GM19372 (cell line): ENCODE measurements at regions not wholly inside any gene's neighbourhood (a gene's known extent, or its start where the extent isn't known, plus 50 kb on each side); places are given as distances from the start of the nearest gene placed in this dataset.

Experiments used
- ATAC-seq: cut with Tn5 transposase; IDR thresholded peaks from one replicate; pipeline ENCODE4 v1.9.1; 2021; ENCODE audit warnings: mild to moderate bottlenecking, low read depth, moderate library complexity; ENCODE audit not compliant: unreplicated experiment

DNA sequence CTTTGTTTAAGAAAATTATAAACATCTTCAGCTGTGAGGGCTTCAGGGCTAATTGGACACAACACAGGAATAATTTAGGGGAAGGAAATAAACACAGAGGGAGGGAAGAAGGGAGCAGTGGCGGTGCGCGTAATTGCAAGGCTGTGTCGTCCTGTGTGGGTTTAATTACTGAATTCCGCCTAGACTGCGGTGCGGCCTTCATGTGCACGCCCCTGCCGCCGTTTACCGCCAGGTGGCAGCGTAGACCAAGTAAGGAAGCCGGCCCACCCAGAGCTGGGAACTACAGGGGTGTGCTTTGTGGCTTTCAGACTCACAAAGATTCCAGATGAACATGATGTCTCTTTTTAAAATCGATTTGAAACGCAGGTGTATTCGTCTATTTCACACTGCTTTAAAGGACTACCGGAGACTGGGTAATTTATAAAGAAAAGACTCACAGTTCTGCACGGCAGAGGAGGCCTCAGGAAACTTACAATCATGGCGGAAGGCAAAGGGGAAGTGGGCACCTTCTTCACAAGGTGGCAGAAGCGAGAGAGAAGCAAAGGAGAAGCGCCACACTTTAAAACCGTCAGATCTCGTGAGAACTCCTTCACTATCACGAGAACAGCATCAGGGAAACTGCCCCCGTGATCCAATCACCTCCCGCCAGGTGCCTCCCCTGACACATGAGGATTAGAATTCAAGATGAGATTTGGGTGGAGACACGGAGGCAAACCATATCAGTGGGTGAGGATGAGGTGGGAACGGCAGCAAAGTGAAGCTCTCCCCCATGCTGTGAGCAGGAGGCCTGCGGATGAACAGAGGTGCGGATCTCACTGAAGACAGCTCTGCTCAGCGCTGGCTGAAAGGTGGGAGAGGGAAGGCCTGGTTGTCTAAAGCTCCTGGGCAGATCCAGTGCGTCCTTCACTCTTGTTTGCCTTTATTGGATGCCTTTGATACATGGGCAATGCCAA is 222.0 kb upstream of the PDE10A start:
- peak; percentile 100 for ATAC-seq

DNA sequence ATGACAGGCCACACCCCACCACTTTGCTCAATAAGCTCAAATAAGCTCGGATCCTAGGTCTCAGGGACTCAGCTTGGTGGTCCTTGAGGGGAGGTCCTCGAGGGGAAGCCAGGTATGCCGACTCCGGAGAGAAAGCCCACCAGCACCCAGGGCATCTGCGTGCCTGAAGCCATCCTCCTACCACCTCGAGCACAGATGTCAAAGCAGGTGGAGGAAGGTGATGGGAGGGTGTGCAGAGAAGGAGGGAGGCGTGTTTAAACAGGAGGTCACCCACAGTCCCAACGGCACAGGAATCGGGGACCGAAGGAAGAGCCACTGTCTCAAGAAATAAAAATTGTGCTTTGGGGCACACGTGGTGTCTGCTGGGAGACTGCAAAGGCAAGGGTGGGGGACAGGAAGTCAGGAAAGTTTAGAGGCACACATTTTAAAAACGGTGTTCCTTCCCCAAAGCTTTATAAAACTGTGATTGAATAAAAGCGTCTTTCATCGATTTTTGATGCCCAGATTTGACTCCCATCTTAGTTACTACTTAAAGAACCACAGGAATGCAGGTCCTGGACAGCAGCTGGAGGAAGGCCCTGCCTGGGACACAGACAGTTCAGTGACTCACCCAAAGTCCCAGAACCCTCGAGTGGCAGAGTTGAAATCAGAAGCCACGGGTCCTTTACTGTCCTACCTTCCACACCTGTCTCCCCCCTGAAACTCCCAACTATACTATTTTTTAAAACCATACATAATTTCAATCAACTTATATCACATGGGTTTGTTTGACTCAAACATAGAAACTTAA is 221.0 kb upstream of the PDE10A start:
- no peak for ATAC-seq

- ATAC-seq = no peak
Observed at GRCh38 chr6:165881806-165882205, 218.8 kb upstream of the PDE10A start.

- ATAC-seq = no peak
Observed at GRCh38 chr6:165880686-165881085, 217.6 kb upstream of the PDE10A start.

DNA sequence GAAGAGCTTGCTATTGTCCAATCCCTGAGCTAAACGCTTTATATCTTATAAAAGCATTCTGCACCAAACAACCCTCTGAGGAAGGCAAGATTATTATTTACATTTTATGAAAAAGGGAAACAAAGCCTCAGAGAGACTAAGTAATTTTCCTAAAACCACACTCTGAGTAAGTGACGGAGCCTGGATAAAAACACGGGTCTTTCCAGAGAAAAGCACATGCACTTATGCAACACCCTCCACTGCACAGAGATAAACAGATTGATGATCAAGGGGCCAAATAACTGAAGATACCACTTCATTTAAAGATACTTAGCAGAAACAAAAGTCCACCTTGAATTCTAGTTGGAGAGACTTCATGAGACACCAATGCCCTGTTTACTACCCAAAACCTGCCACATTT is 214.7 kb upstream of the PDE10A start:
- no peak for ATAC-seq

GRCh38 chr6:165877192-165877591 is 214.2 kb upstream of the PDE10A start:
- ATAC-seq = no peak

- ATAC-seq = no peak
Observed at GRCh38 chr6:165876588-165876987, 213.5 kb upstream of the PDE10A start.

DNA sequence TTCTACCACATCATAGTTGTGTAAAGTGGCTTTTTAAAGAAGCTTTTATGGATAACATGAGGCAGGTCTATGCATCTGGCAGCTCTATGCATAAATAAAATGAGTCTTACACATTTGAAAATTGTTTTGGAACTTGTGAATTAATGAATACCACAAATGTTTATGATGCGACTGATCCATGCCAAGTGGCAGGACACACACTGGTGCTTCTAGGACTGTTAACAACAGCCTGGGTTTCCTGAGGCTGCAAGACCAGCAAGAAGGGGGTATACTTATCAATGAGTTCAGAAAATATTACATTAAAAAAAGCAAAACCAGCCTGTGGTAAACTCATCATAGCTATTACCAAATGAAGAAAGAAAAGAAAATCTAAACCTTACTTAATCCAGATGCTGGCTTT is 212.9 kb upstream of the PDE10A start:
- no peak for ATAC-seq

- no peak for ATAC-seq
Observed at GRCh38 chr6:165873976-165874375, 210.9 kb upstream of the PDE10A start.

DNA sequence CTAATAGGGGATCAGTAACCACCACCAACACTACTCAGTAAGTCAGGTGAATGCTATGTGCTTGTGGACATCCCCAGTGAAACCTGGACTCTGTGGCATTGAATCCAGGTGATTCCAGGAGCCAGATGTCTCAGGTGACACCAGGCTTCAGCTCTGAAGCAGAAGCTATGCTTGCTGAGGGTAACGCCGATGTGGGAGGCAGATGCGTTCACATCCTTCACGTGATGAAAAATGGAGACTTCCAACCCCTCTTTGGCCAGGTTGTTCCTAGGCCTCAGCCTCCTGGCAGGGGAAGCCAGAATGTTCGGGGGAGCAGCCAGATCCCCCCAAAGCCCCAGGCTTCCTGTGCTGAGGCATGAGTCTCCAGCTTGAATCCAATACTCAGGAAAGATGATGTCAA is 209.8 kb upstream of the PDE10A start:
- ATAC-seq = no peak

DNA sequence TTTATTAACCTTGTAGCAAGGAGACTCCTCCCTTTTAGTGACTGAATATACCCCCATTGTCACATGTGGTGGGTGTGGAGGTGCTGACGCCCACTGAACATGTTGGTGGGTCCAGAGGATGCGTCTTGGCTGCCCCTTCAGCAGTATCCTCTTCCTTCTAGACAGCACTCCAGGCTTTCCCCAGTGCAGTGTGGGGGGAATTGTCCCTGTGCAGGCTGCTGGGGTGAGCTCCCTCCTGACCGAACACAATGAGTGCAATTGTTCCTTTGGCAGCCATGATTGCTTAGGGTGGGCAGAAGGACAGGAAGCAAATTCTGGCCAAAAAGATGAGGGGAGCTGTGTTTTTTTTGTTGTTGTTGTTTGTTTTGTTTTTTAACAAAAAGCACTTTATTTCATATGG is 209.3 kb upstream of the PDE10A start:
- ATAC-seq = no peak

DNA sequence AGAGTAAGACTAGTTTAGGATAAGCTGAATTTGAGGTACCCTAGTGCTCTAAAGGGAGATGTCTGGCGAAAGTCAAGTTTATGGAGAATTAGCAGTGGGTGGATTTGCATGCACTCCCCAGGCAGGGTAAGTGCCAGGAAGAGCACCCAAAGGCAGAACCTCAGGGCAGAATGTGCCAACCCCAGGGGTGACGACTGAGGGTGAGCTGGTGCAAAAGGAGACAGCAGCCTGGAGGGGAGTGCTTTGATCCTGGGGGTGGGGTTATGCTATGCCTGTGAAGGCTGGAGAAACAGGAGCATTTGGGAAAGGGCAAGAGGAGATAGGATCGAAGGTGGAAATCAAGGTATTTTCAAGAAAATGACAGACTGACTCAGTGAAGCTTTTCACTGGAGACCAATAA is 208.5 kb upstream of the PDE10A start:
- ATAC-seq = no peak

DNA sequence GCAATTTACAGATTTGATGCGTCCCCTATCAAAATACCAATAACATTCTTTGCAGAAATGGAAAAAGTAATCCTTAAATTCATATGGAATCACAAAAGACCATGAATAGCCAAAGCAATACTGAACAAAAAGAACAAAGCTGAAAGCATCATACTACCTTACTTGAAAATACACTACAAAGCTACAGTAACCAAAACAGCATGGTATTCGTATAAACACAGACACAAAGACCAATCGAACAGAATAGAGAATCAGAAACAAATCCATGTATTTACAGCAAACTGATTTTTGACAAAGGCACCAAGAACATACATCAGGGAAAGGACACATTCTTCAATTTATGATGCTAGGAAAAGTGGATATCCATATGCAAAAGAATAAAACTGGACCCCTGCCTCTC is 206.5 kb upstream of the PDE10A start:
- no peak for ATAC-seq

DNA sequence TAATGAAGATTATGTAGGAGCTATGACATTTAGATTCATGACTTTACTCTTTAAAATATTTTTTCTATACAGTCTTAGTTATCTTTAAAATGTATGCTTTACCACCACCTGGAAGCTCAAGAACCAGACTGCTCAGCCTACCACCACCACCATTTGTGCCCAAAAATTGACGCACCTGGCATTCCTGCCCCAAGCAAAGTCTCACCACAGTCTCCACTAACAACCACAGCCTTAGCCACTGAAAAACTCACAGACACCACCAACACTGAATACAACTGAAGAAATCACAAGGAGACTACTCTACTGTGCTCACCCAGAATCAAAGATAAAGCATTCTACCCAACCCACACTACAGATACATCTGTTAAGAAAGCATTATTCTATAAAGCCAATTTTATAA is 201.9 kb upstream of the PDE10A start:
- no peak for ATAC-seq

DNA sequence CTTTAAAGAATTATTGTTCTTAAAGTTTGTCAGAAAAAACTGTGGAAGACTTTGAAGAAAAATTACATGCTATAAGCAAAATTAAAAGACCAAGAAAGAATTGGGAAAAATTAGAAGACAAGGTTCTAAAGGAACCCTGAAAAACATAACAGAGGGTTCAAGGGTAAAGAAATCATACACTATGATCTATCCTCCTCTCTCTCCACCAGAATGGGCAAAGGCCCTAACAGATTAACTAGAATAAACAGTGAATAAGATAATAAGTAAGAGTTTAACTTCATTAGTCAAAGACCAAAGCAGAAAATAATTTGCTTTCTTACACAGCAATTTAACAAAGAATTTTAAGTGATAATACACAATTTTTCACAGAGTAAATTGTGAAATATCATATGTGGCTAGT is 201.2 kb upstream of the PDE10A start:
- ATAC-seq = no peak

- no peak for ATAC-seq
Observed at GRCh38 chr6:165863801-165864200, 200.8 kb upstream of the PDE10A start.

DNA sequence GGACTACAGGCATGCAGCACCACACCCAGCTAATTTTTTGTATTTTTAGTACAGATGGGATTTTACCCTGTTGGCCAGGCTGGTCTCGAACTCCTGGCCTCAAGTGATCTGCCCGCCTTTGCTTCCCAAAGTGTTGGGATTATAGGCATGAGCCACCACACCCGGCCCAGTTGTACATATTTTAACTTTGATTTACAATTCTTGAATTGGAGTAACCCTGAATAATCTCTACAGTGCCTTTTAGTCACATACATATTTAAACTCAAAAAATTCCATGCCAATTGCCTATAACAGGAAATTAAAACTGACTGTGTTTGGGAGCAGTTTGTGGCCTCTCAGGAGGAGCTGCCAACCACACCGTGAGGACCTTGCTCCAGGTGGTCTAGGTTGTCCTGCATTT is 199.8 kb upstream of the PDE10A start:
- no peak for ATAC-seq

DNA sequence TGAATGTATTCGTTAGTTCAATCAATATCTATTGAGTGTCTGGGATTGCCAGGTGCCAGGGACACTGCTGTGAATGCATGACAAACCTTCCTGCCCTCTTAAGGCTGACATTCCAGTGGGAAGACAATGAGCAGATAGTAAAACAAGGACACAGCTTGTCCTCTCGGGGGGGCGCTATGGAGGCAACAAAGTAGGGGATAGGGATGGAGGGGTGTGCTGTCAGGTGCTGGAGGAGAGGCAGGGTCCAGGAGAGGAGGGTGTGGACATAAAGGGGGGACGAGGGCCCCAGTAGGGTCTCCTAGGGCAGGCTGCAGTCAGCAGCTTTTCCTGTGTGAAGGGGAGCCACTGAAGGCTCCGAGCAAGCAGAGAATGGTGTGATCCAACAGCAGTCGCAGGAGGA is 198.2 kb upstream of the PDE10A start:
- no peak for ATAC-seq

DNA sequence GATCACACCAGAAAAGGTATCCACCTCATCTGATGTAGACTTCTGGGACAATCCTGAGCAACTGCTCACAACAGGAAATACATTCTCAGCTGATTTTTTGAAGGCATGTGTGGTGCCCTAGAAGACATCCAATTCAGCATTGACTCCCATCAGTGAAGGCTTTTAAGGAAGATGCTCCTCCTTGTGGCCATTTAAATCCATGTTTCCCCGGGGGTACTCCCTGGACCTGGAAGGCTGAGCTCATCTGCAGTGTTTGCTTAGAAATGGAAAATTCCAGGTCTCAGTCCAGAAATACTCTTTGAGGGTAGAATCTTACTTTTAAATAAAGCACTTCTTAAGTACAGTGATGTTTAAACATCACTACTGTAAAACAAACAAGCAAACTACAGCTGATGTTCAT is 195.5 kb upstream of the PDE10A start:
- ATAC-seq = no peak

- no peak for ATAC-seq
Observed at GRCh38 chr6:165855856-165856255, 192.8 kb upstream of the PDE10A start.

DNA sequence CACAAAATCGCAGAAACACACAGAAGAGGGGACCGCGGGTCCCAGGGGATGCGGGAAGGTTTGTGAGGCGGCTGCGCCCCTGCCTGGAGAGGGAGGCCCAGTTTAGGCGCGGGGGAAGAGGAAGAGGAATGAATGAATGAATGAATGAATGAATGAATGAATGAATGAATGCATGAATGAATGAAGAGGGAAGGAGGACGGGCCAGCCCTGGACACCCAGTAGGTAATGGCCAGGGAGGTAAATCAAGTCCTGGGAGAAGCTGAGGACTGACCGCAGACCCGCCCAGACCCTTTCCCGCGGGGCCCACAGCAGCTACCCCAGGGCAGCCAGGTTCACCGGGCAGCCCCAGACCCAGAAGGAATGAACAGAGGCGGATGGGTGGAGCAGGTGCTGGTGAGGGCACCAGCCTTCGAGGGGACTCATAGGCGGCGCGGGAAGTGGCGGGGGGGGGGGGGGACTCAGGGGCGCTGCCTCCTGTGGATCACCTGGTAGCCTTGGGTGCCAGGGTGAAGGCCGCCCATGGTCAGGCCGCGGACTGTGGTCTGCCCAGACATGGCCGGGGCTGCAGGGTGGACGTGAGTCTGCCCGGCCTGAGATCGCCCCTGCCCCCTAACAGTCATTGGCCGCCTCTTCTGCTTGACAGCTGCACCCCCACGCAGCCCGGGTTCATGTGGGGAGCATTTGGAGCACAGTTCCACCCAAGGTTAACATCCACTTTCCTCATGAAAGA is 192.0 kb upstream of the PDE10A start:
- ATAC-seq = no peak
